GM23338 (cell line): ENCODE measurements at regions not wholly inside any gene's neighbourhood (a gene's known extent, or its start where the extent isn't known, plus 50 kb on each side); places are given as distances from the start of the nearest gene placed in this dataset.

Experiments
- ATAC-seq: fragments of 200-7000 bp; cut with Tn5 transposase; 3 replicates; pipeline ENCODE4 v1.9.1; 2020
- DNase-seq: peaks from one replicate; pipeline ENCODE4 v3.0.0-alpha.2; 2015; ENCODE audit warnings: low spot score
- H2AFZ ChIP-seq: fragments of 200-600 bp; sonication (generic); 2 replicates; pipeline ENCODE4 v1.8.0; 2016; ENCODE audit warnings: antibody characterized with exemption, mild to moderate bottlenecking, moderate library complexity
- H3F3A ChIP-seq: fragments of 200-600 bp; sonication (generic); replicated peaks from 2 replicates; pipeline ENCODE4 v1.8.0; 2017; ENCODE audit warnings: antibody characterized with exemption, mixed run types, low read depth
- H3K27ac ChIP-seq: fragments of 200-600 bp; sonication (generic); 2 replicates; pipeline ENCODE4 v1.6.1; 2016; ENCODE audit warnings: low read depth
- H3K27me3 ChIP-seq: fragments of 200-600 bp; sonication (generic); 2 replicates; pipeline ENCODE4 v1.8.0; 2016; ENCODE audit warnings: mild to moderate bottlenecking, mixed run types, moderate library complexity; ENCODE audit not compliant: insufficient read depth
- H3K36me3 ChIP-seq: fragments of 200-600 bp; sonication (generic); 2 replicates; pipeline ENCODE4 v1.8.0; 2016; ENCODE audit warnings: mild to moderate bottlenecking; ENCODE audit not compliant: insufficient read depth
- H3K4me1 ChIP-seq: fragments of 200-600 bp; sonication (generic); 2 replicates; pipeline ENCODE4 v1.8.0; 2016; ENCODE audit warnings: mild to moderate bottlenecking, moderate library complexity; ENCODE audit not compliant: insufficient read depth
- H3K4me2 ChIP-seq: fragments of 200-600 bp; sonication (generic); 2 replicates; pipeline ENCODE4 v1.7.1; 2017; ENCODE audit warnings: mixed run types
- H3K4me3 ChIP-seq: fragments of 200-600 bp; sonication (generic); 2 replicates; pipeline ENCODE4 v1.6.1; 2016; ENCODE audit warnings: mixed run types
- H3K79me2 ChIP-seq: fragments of 200-600 bp; sonication (generic); replicated peaks from 2 replicates; pipeline ENCODE4 v1.8.0; 2017; ENCODE audit warnings: mild to moderate bottlenecking; ENCODE audit not compliant: insufficient read depth
- H3K9me2 ChIP-seq: fragments of 200-600 bp; sonication (generic); 2 replicates; pipeline ENCODE4 v1.8.0; 2017; ENCODE audit not compliant: insufficient read depth
- H4K20me1 ChIP-seq: fragments of 200-600 bp; sonication (generic); replicated peaks from 2 replicates; pipeline ENCODE4 v1.8.0; 2017; ENCODE audit warnings: mild to moderate bottlenecking; ENCODE audit not compliant: insufficient read depth
- H3K27ac Mint-ChIP-seq: 2 replicates; pipeline ENCODE4 v1.8.0; 2020; ENCODE audit warnings: inconsistent platforms, mild to moderate bottlenecking, moderate library complexity, mixed read lengths
- H3K27me3 Mint-ChIP-seq: 3 replicates; pipeline ENCODE4 v1.8.0; 2022; ENCODE audit warnings: low read depth, mild to moderate bottlenecking, moderate library complexity, mixed read lengths, inconsistent platforms; ENCODE audit not compliant: insufficient read depth, poor library complexity
- H3K36me3 Mint-ChIP-seq: 3 replicates; pipeline ENCODE4 v1.8.0; 2021; ENCODE audit warnings: low read depth, mild to moderate bottlenecking, inconsistent platforms, moderate library complexity, mixed read lengths
- H3K4me1 Mint-ChIP-seq: 3 replicates; pipeline ENCODE4 v1.8.0; 2020; ENCODE audit warnings: mild to moderate bottlenecking, inconsistent platforms, mixed read lengths
- H3K4me3 Mint-ChIP-seq: 3 replicates; pipeline ENCODE4 v1.8.0; 2021; ENCODE audit warnings: moderate library complexity, mild to moderate bottlenecking, inconsistent platforms, mixed read lengths
- H3K9me3 Mint-ChIP-seq: 3 replicates; pipeline ENCODE4 v1.8.0; 2020; ENCODE audit warnings: moderate library complexity, mild to moderate bottlenecking, inconsistent platforms, mixed read lengths
- CREB1 ChIP-seq: fragments of 250-450 bp; sonication (Bioruptor Pico); IDR thresholded peaks from 2 replicates; pipeline ENCODE4 v1.5.0; 2020; ENCODE audit warnings: low read depth, mild to moderate bottlenecking, moderate library complexity
- EZH2 ChIP-seq: fragments of 200-600 bp; sonication (generic); IDR thresholded peaks from one replicate; pipeline ENCODE4 v1.8.0; 2017; ENCODE audit warnings: antibody characterized with exemption, mild to moderate bottlenecking, low read depth; ENCODE audit not compliant: unreplicated experiment
- EZH2phosphoT487 ChIP-seq: fragments of 200-600 bp; sonication (generic); IDR thresholded peaks from one replicate; pipeline ENCODE4 v1.8.1; 2018; ENCODE audit warnings: antibody characterized with exemption; ENCODE audit not compliant: unreplicated experiment
- JUNB ChIP-seq: IDR thresholded peaks from one replicate; pipeline ENCODE4 v1.6.1; 2016; ENCODE audit warnings: antibody characterized with exemption; ENCODE audit not compliant: unreplicated experiment
- NANOG ChIP-seq: IDR thresholded peaks from 2 replicates; pipeline ENCODE4 v1.6.1; 2016; ENCODE audit warnings: antibody characterized with exemption, borderline replicate concordance
- POLR2AphosphoS5 ChIP-seq: IDR thresholded peaks from 2 replicates; pipeline ENCODE4 v1.6.1; 2016; ENCODE audit warnings: antibody characterized with exemption, low read depth
- STAT1 ChIP-seq: IDR thresholded peaks from one replicate; pipeline ENCODE4 v1.6.1; 2016; ENCODE audit warnings: antibody characterized with exemption; ENCODE audit not compliant: unreplicated experiment
- ZNF114 ChIP-seq: fragments of 250-450 bp; sonication (Bioruptor Pico); IDR thresholded peaks from 2 replicates; pipeline ENCODE4 v1.5.0; 2020; ENCODE audit warnings: mild to moderate bottlenecking, moderate library complexity
- ZNF331 ChIP-seq: fragments of 250-450 bp; sonication (Bioruptor Pico); IDR thresholded peaks from 2 replicates; pipeline ENCODE4 v1.5.0; 2020; ENCODE audit warnings: low read depth, mild to moderate bottlenecking, moderate library complexity
- TF ChIP-seq, protein P1 (sequence below): IDR thresholded peaks from 2 replicates; pipeline ENCODE4 v1.6.1; 2016; ENCODE audit warnings: antibody characterized with exemption
- TF ChIP-seq, protein P2 (sequence below): fragments of 250-450 bp; sonication (Bioruptor Pico); IDR thresholded peaks from 2 replicates; pipeline ENCODE4 v1.5.0; 2020; ENCODE audit warnings: mild to moderate bottlenecking, moderate library complexity
- TF ChIP-seq, protein P3 (sequence below): IDR thresholded peaks from one replicate; pipeline ENCODE4 v1.6.1; 2018; ENCODE audit warnings: antibody characterized with exemption; ENCODE audit not compliant: unreplicated experiment
- TF ChIP-seq, protein P4 (sequence below), 2 experiments: fragments of 200-600 bp in 1 of 2; sonication (generic) in 1 of 2; conservative IDR thresholded peaks; 2 replicates each; pipeline versions ENCODE4 v1.5.1 to v1.6.1; 2016 to 2017; ENCODE audit warnings: antibody characterized with exemption in 2 of 2, low read depth in 2 of 2, mild to moderate bottlenecking in 2 of 2, moderate library complexity in 1 of 2

DNA sequence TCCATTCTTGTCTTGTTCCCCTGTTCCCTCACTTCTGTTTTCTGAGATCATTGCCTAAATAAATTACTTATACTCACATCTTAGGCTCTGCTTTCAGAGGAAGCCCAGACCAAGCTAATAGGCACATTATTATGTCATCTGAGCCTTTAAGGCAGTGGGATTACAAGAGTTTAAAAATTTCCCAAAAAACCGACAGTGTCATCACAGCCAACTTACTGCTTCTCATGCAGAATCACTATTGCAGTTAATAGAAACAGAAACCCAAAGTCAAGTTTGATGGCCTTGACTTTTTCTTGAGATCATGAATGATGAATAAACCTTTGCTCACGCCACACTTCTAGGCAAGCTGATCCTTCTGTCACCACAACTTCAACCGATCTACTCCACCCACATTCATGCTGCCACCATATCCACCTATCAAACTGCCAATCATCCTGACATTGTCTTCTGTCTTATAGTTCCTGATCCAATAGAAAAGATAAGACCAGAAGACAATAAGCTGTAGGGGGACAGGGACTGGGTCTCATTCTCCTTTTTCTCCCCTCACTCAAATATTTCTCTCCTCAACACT, 142.7 kb upstream of the CREB1 start:
- DNase-seq: no peak
- ATAC-seq: no peak
- Histone ChIP-seq H3K4me2 (no peak overlapping the region), H3K4me1 (peaks cover 7% of the 10 kb centered on the region; the same call in 1 of the 2 replicates), H3K9me2 (peaks cover 10% of the 10 kb centered on the region), H2AFZ (no peak overlapping the region), H3K27me3 (no peaks in the 10 kb centered on the region), H4K20me1 (no peaks in the 10 kb centered on the region), H3K79me2 (no peaks in the 10 kb centered on the region), H3F3A (no peaks in the 10 kb centered on the region), H3K36me3 (no peaks in the 10 kb centered on the region; the same call in 1 of the 2 replicates), H3K27ac (no peak overlapping the region), H3K4me3 (no peak overlapping the region)
- Mint-ChIP-seq H3K9me3 (no peaks in the 10 kb centered on the region; the same call in 2 of the 3 replicates), H3K36me3 (no peaks in the 10 kb centered on the region; the same call in 1 of the 3 replicates), H3K4me3 (no peak overlapping the region), H3K27ac (no peak overlapping the region), H3K4me1 (peaks cover 7% of the 10 kb centered on the region), H3K27me3 (no peaks in the 10 kb centered on the region)
- TF ChIP-seq JUNB (no peak), EZH2phosphoT487 (no peak), STAT1 (no peak), ZNF331 (no peak), CREB1 (CRISPR knock-in tag) (no peak), ZNF114 (CRISPR knock-in tag) (no peak), NANOG (no peak), EZH2 (no peak), POLR2AphosphoS5 (no peak)
- TF ChIP-seq, protein P1, sequence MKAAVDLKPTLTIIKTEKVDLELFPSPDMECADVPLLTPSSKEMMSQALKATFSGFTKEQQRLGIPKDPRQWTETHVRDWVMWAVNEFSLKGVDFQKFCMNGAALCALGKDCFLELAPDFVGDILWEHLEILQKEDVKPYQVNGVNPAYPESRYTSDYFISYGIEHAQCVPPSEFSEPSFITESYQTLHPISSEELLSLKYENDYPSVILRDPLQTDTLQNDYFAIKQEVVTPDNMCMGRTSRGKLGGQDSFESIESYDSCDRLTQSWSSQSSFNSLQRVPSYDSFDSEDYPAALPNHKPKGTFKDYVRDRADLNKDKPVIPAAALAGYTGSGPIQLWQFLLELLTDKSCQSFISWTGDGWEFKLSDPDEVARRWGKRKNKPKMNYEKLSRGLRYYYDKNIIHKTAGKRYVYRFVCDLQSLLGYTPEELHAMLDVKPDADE: no peak
- TF ChIP-seq, protein P2, sequence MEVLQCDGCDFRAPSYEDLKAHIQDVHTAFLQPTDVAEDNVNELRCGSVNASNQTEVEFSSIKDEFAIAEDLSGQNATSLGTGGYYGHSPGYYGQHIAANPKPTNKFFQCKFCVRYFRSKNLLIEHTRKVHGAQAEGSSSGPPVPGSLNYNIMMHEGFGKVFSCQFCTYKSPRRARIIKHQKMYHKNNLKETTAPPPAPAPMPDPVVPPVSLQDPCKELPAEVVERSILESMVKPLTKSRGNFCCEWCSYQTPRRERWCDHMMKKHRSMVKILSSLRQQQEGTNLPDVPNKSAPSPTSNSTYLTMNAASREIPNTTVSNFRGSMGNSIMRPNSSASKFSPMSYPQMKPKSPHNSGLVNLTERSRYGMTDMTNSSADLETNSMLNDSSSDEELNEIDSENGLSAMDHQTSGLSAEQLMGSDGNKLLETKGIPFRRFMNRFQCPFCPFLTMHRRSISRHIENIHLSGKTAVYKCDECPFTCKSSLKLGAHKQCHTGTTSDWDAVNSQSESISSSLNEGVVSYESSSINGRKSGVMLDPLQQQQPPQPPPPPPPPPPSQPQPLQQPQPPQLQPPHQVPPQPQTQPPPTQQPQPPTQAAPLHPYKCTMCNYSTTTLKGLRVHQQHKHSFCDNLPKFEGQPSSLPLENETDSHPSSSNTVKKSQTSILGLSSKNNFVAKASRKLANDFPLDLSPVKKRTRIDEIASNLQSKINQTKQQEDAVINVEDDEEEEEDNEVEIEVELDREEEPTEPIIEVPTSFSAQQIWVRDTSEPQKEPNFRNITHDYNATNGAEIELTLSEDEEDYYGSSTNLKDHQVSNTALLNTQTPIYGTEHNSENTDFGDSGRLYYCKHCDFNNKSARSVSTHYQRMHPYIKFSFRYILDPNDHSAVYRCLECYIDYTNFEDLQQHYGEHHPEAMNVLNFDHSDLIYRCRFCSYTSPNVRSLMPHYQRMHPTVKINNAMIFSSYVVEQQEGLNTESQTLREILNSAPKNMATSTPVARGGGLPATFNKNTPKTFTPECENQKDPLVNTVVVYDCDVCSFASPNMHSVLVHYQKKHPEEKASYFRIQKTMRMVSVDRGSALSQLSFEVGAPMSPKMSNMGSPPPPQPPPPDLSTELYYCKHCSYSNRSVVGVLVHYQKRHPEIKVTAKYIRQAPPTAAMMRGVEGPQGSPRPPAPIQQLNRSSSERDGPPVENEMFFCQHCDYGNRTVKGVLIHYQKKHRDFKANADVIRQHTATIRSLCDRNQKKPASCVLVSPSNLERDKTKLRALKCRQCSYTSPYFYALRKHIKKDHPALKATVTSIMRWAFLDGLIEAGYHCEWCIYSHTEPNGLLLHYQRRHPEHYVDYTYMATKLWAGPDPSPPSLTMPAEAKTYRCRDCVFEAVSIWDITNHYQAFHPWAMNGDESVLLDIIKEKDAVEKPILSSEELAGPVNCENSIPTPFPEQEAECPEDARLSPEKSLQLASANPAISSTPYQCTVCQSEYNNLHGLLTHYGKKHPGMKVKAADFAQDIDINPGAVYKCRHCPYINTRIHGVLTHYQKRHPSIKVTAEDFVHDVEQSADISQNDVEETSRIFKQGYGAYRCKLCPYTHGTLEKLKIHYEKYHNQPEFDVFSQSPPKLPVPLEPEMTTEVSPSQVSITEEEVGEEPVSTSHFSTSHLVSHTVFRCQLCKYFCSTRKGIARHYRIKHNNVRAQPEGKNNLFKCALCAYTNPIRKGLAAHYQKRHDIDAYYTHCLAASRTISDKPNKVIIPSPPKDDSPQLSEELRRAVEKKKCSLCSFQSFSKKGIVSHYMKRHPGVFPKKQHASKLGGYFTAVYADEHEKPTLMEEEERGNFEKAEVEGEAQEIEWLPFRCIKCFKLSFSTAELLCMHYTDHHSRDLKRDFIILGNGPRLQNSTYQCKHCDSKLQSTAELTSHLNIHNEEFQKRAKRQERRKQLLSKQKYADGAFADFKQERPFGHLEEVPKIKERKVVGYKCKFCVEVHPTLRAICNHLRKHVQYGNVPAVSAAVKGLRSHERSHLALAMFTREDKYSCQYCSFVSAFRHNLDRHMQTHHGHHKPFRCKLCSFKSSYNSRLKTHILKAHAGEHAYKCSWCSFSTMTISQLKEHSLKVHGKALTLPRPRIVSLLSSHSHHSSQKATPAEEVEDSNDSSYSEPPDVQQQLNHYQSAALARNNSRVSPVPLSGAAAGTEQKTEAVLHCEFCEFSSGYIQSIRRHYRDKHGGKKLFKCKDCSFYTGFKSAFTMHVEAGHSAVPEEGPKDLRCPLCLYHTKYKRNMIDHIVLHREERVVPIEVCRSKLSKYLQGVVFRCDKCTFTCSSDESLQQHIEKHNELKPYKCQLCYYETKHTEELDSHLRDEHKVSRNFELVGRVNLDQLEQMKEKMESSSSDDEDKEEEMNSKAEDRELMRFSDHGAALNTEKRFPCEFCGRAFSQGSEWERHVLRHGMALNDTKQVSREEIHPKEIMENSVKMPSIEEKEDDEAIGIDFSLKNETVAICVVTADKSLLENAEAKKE (CRISPR knock-in tag): no peak
- TF ChIP-seq, protein P3, sequence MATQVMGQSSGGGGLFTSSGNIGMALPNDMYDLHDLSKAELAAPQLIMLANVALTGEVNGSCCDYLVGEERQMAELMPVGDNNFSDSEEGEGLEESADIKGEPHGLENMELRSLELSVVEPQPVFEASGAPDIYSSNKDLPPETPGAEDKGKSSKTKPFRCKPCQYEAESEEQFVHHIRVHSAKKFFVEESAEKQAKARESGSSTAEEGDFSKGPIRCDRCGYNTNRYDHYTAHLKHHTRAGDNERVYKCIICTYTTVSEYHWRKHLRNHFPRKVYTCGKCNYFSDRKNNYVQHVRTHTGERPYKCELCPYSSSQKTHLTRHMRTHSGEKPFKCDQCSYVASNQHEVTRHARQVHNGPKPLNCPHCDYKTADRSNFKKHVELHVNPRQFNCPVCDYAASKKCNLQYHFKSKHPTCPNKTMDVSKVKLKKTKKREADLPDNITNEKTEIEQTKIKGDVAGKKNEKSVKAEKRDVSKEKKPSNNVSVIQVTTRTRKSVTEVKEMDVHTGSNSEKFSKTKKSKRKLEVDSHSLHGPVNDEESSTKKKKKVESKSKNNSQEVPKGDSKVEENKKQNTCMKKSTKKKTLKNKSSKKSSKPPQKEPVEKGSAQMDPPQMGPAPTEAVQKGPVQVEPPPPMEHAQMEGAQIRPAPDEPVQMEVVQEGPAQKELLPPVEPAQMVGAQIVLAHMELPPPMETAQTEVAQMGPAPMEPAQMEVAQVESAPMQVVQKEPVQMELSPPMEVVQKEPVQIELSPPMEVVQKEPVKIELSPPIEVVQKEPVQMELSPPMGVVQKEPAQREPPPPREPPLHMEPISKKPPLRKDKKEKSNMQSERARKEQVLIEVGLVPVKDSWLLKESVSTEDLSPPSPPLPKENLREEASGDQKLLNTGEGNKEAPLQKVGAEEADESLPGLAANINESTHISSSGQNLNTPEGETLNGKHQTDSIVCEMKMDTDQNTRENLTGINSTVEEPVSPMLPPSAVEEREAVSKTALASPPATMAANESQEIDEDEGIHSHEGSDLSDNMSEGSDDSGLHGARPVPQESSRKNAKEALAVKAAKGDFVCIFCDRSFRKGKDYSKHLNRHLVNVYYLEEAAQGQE: no peak
- TF ChIP-seq, protein P4, sequence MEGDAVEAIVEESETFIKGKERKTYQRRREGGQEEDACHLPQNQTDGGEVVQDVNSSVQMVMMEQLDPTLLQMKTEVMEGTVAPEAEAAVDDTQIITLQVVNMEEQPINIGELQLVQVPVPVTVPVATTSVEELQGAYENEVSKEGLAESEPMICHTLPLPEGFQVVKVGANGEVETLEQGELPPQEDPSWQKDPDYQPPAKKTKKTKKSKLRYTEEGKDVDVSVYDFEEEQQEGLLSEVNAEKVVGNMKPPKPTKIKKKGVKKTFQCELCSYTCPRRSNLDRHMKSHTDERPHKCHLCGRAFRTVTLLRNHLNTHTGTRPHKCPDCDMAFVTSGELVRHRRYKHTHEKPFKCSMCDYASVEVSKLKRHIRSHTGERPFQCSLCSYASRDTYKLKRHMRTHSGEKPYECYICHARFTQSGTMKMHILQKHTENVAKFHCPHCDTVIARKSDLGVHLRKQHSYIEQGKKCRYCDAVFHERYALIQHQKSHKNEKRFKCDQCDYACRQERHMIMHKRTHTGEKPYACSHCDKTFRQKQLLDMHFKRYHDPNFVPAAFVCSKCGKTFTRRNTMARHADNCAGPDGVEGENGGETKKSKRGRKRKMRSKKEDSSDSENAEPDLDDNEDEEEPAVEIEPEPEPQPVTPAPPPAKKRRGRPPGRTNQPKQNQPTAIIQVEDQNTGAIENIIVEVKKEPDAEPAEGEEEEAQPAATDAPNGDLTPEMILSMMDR (conservative IDR thresholded peaks at IDR 0.05; ENCODE audit: low read depth in 2 of 2): no peak
